HG02973 (cell line): ENCODE measurements at regions not wholly inside any gene's neighbourhood (a gene's known extent, or its start where the extent isn't known, plus 50 kb on each side); places are given as distances from the start of the nearest gene placed in this dataset.
A peak's percentile ranks its signal among the peaks of the same experiment; 100 is the strongest.
"Not testable (repeated sequence)": the region's sequence is repeated elsewhere in the genome, so short reads cannot be mapped to it uniquely, and the experiment has no call there.

Source experiments
- ATAC-seq: cut with Tn5 transposase; IDR thresholded peaks from one replicate; pipeline ENCODE4 v1.9.1; 2021; ENCODE audit warnings: moderate library complexity; ENCODE audit not compliant: unreplicated experiment

DNA sequence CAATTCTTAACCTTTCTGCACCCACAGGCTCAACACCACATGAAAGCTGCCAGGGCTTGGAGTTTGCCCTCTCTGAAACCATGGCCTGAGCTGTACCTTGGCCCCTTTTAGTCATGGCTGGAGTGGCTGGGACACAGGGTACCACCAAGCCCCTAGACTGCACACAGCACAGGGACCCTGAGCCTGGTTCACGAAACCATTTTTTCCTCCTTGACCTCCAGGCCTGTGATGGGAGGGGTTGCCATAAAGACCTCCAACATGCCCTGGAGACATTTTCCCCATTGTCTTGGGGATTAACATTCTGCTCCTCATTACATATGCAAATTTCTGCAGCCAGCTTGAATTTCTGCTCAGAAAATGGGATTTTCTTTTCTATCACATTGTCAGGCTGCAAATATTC is 113.4 kb downstream of the XPNPEP1 start:
- not testable (repeated sequence) for ATAC-seq

- ATAC-seq: not testable (repeated sequence)
These were observed 122.1 kb downstream of the XPNPEP1 start for GRCh38 chr10:109801191-109801590.

GRCh38 chr10:109790647-109791046 is 132.7 kb downstream of the XPNPEP1 start:
- no peak for ATAC-seq

GRCh38 chr10:109784236-109784635 is 139.1 kb downstream of the XPNPEP1 start:
- ATAC-seq: no peak

- ATAC-seq: no peak
These were observed 140.0 kb downstream of the XPNPEP1 start for GRCh38 chr10:109783286-109783685.

GRCh38 chr10:109780997-109781396 is 142.3 kb downstream of the XPNPEP1 start:
- ATAC-seq: no peak

GRCh38 chr10:109778993-109779392 is 144.3 kb downstream of the XPNPEP1 start:
- no peak for ATAC-seq

DNA sequence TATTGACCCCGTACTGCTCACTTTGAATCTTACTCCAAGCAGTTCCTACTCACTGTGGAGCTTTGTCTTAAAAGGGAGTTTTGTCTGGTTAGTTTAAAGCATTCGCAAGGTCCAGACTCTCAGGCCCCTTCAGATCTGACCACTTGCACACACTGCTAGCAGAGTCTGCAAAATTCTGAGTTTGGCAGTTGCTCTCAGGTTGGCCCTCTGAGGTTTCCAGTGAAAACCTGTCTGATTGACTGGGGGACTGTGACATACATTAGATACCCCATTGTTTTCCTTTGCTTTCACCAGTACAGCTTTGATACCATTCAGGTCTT is 149.2 kb downstream of the XPNPEP1 start:
- ATAC-seq: peak; percentile 26

GRCh38 chr10:109773288-109774120 is 149.8 kb downstream of the XPNPEP1 start:
- peak; percentile 61 for ATAC-seq

- ATAC-seq: no peak
These were observed 152.6 kb downstream of the XPNPEP1 start for GRCh38 chr10:109770663-109771062.

DNA sequence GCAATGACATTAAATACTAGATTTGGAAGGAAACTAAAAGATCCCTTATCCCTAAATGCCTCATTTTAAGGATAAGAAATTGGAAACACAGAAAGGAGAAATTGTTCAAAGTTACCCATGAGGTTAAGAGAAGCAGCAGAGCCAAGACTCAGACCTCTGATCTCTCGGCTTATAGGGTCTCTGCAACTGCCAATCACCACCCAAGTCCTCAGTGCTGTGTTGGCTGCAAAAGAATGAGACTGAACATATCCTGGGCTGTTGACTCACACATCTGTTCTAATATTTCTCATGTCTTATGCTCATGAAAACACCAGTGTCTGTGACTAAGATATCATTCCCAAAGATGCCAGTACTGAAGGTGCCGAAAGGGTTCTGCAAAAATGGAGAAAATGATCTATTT is 153.3 kb downstream of the XPNPEP1 start:
- no peak for ATAC-seq

- ATAC-seq: no peak
These were observed 157.5 kb downstream of the XPNPEP1 start for GRCh38 chr10:109765838-109766237.

- no peak for ATAC-seq
These were observed 160.8 kb downstream of the XPNPEP1 start for GRCh38 chr10:109762555-109762954.

GRCh38 chr10:109757670-109758069 is 165.6 kb downstream of the XPNPEP1 start:
- ATAC-seq: not testable (repeated sequence)

GRCh38 chr10:109746861-109747260 is 176.4 kb downstream of the XPNPEP1 start:
- no peak for ATAC-seq

- no peak for ATAC-seq
These were observed 179.3 kb downstream of the XPNPEP1 start for GRCh38 chr10:109744020-109744419.

GRCh38 chr10:109743574-109743973 is 179.7 kb downstream of the XPNPEP1 start:
- ATAC-seq: no peak

- no peak for ATAC-seq
These were observed 180.2 kb downstream of the XPNPEP1 start for GRCh38 chr10:109743146-109743545.

- ATAC-seq: no peak
These were observed 181.6 kb downstream of the XPNPEP1 start for GRCh38 chr10:109741712-109742111.

DNA sequence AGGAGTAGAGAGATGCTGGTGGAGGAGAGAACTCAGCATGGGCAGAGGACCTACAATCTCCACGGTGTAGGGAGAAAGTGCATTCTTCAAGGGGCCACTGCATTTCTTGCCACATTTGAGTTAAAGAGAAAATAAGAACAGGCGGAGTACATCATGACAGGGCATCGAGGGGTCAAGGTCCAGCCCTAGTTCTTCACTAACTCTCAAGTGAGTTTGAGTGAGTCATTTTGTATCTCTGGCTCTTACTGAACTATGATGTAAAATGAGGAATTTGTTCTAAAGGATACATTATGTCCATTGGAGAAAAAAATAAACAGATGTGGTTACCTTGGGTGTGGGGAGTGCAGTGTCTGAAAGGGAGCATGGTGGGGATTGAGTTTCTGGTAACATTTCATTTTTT is 182.9 kb downstream of the XPNPEP1 start:
- no peak for ATAC-seq

GRCh38 chr10:109737626-109738025 is 185.7 kb downstream of the XPNPEP1 start:
- no peak for ATAC-seq

DNA sequence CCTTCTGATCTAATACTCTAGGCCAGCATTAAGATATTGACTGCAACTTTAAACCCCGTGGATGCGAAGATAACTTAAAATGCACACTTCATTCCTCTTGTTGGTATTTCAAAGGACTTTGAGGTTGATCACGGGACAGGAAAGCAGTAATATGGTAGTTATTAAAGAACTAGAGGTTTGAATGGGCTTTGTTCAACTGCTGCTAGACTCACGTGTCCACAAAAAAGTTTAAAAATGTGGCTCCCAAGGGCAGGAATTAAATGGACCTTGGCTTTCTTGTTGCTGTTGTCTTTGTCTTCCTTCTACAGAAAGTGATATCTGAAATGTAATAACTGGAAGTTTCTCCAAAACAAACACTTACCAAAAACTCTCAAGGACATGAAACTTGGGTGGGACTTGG is 186.3 kb downstream of the XPNPEP1 start:
- ATAC-seq: no peak

DNA sequence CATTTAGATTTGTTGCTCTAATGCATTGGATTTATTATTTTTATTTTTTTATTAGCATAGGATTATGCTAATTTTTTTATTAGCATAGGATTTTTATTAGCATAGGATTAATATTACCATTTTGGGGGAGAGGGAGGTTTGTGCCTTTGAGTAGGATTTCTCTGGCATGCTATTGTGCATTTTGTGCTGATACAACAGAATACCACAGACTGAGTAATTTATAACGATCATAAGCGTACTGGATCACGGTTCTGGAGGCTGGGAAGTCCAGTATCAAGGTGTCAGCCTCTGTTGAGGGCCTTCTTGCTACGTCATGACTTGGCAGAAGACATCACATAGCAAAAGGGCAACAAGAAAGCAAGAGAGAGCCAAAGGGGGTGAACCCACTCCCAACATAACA is 187.5 kb downstream of the XPNPEP1 start:
- ATAC-seq: no peak
